GM12892 (cell line): ENCODE measurements at regions not wholly inside any gene's neighbourhood (a gene's known extent, or its start where the extent isn't known, plus 50 kb on each side); places are given as distances from the start of the nearest gene placed in this dataset.
"Not testable (repeated sequence)": the region's sequence is repeated elsewhere in the genome, so short reads cannot be mapped to it uniquely, and the experiment has no call there.

Experiments used
- DNase-seq: peaks from one replicate; pipeline ENCODE4 v3.0.0; 2011; ENCODE audit not compliant: insufficient read length
- FAIRE-seq: peaks from 2 replicates; lab custom pipeline; 2011; peaks lifted over from hg19 to GRCh38; lab: Jason Lieb, UNC
- POLR2A ChIP-seq: IDR thresholded peaks from 2 replicates; pipeline ENCODE4 v1.6.1; 2011; ENCODE audit warnings: low read depth, low read length, control low read depth
- POLR2AphosphoS5 ChIP-seq: IDR thresholded peaks from 2 replicates; pipeline ENCODE4 v1.6.1; 2011; ENCODE audit warnings: low read depth, low read length, control low read depth
- TAF1 ChIP-seq: IDR thresholded peaks from 2 replicates; pipeline ENCODE4 v1.6.1; 2011; ENCODE audit warnings: low read depth, mild to moderate bottlenecking, control low read depth, low read length, borderline replicate concordance

DNA sequence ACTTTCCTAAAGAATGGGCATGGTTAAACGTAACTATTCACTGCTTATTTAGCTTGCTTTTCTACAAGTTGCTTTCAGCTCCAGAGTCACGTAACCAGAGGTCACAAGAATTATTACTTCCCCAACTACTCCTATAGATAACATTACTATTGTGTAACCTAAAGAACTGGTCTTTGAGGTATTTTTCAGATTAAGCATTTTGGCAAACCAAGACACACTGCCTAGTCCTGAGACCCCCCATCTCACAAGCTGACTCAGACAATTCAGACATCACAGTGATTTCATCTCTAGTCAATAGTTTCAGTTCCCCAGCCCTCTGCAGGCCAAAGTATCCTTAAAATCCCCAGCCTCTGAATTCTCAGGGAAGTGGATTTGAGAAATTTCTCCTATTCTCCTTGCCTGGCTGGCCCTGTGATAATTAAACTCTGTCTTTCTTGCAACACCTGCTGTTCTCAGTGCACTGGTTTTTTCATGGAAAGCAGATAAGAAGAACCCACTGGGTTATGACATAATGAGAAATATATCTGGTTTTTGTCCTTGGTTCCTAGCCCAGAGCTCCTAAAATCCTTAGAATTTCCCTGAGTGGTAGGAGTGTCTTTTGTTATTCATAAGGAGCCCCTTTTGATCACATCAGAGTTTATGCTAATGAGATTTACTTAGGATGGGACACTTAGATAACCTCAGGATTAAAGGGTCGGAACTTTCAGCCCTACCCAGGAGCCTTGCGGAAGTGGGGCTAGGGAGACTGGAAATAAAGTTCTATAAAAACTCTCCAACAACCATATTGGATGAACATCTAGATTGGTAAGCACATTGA is 1310.8 kb upstream of the CHAC2 start:
- FAIRE-seq = no peak
- TF ChIP-seq POLR2A (no peak), TAF1 (no peak), POLR2AphosphoS5 (no peak)
- DNase-seq = no peak

GRCh38 chr2:52454962-52455361 is 1312.6 kb upstream of the CHAC2 start:
- FAIRE-seq (no peak), DNase-seq (no peak)
- TF ChIP-seq POLR2AphosphoS5 = no peak
- TF ChIP-seq POLR2A = no peak
- TF ChIP-seq TAF1 = no peak

DNA sequence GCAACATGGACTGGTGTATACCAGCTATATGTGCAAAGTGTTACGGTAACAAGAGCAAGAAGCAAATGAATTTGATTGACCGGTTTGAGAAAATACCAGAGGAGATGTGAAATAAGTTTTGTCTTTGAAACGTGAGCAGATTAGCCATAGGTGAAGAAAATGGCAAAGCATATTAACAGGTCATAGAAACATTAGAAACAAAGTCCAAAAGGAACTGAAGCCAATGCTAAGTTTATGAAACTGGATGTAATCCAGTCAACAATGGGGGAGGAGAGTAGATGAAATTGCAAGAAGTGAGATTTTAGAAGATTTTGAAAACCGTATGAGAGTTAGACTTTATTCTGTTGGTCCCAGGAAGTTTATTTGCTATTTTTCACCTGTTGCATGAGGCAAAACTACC is 1315.4 kb upstream of the CHAC2 start:
- no peak for FAIRE-seq
- DNase-seq = no peak
- no peak for TF ChIP-seq TAF1
- TF ChIP-seq POLR2AphosphoS5 = no peak
- TF ChIP-seq POLR2A = no peak

DNA sequence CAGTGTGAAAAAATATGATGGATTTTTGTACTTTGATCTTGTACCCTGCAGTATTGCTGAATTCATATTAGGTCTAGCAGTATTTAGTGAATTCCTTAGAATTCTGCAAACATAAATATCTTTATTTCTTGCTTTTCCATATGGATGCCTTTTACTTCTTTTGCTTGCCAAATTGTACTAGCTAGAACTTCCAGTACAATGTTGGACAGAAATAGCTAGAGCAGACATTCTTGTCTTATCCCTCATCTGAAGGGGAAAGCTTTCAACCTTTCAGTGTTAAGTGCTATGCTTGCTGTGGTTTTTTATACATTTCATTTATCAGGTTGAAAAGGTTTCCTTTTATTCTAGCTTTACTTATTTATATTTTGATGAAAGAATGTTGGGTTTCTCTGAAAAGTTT is 1321.9 kb upstream of the CHAC2 start:
- FAIRE-seq (no peak), DNase-seq (no peak)
- TF ChIP-seq POLR2AphosphoS5 (no peak), POLR2A (no peak), TAF1 (no peak)

- FAIRE-seq (no peak), DNase-seq (no peak)
- TF ChIP-seq POLR2AphosphoS5 = no peak
- TF ChIP-seq POLR2A = no peak
- no peak for TF ChIP-seq TAF1
Measured at GRCh38 chr2:52431352-52431760, 1336.2 kb upstream of the CHAC2 start.

- DNase-seq = no peak
- TF ChIP-seq POLR2AphosphoS5 (no peak), TAF1 (no peak), POLR2A (no peak)
- no peak for FAIRE-seq
Measured at GRCh38 chr2:52429740-52430139, 1337.9 kb upstream of the CHAC2 start.

GRCh38 chr2:52429171-52429570 is 1338.4 kb upstream of the CHAC2 start:
- TF ChIP-seq TAF1 = no peak
- no peak for TF ChIP-seq POLR2A
- TF ChIP-seq POLR2AphosphoS5 = no peak
- no peak for FAIRE-seq
- no peak for DNase-seq

DNA sequence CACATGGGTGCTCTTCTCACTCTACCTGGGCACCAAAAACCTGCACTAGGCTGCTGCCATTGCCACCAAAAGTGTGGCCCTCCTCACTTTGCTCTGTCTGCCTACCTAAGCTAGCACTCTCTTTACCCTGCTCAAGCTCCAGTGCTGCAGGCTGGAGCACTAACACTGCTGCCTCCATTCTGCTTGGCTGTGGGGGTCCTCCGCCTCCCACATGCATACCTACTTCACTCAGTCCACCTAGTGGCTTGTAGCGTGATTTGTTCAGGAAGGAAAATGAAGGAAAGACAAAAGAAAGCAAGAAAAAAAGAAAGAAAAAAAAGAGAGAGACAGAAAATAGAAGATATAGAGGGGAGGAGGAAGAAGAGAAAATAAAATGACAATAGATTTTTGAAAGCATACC is 1339.4 kb upstream of the CHAC2 start:
- DNase-seq = no peak
- no peak for FAIRE-seq

DNA sequence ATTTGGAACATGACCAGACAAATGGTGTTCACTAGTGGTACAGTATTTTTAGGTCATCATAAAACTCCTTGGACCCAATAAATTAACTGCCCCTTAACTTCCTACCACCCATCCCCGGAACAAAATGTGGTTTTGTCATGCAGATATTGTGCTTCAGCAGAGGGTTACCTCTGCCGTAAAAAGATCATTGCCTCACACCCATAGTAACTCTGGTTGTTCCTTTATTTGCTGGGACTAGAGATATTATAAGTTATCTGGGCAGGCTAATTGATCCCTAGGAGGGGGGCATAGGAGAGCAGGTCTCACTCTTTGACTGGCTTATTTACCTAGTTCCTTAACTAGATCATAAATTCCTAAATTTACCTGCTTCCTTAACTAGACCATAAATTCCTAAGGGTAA is 1343.9 kb upstream of the CHAC2 start:
- FAIRE-seq (no peak), DNase-seq (no peak)
- TF ChIP-seq TAF1 = no peak
- TF ChIP-seq POLR2A = no peak
- no peak for TF ChIP-seq POLR2AphosphoS5

More for the DNA sequence above, 1339.4 kb upstream of the CHAC2 start:
- no peak for TF ChIP-seq POLR2AphosphoS5
- TF ChIP-seq TAF1 = no peak
- no peak for TF ChIP-seq POLR2A

GRCh38 chr2:52423111-52423510 is 1344.5 kb upstream of the CHAC2 start:
- DNase-seq = no peak
- TF ChIP-seq POLR2AphosphoS5 (no peak), TAF1 (no peak), POLR2A (no peak)
- no peak for FAIRE-seq

DNA sequence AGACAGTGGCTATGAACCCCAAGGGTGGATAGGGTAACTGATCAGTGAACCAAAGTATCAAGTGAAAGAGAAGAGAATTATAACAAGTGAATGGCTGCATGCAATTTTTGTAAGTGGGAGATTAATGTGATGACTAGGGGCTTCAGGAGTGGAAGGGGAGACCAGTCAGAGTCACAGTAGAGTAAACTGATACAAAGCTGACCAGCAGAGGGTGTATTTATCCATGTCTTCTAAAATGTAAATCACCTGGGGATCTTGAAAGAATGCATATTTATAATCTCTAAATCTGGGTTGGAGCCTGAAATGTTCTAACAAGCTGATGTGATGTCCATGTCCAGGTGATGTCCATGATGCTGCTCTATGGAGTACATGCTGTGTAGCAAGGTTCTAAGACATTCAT is 1351.3 kb upstream of the CHAC2 start:
- TF ChIP-seq POLR2AphosphoS5 (no peak), TAF1 (no peak), POLR2A (no peak)
- DNase-seq (no peak), FAIRE-seq (no peak)

DNA sequence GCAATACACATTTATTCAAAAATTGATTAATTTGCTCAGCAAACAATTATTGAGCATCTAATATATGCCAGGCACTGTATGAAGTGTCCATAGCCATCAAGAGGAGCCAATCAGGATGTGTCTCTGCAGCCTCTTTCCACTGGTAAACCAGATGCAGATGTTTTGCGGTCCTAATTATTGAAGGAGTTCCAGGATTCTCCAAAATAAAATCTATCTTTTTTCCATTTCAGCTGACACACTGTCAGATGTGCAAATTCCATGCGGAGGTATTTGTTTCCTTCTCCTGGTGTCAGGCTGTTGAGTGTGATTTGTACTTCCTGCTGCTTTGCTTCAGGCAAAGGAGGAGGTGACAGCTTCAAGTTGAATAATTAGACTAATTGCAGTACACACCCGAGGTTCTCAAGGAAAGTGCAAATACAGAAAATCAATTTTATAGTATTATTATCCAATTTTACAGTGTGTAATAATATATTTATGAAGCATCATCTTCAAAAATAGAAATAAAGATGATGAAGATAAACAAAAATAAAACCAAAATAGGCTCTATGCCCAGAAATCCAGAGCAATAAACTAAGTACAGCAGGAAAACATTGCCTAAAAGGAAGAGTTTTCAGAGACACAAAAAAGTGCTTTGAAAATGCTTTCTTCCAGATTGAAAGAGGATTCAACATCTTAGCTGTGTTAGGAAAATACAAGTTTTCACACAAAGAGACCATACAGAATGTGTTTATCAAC is 1352.9 kb upstream of the CHAC2 start:
- DNase-seq (no peak), FAIRE-seq (no peak)
- TF ChIP-seq POLR2AphosphoS5 (no peak), POLR2A (no peak), TAF1 (no peak)

GRCh38 chr2:52409308-52410118 is 1358.1 kb upstream of the CHAC2 start:
- not testable (repeated sequence) for FAIRE-seq, DNase-seq
